ENCODE measurements at regions not wholly inside any gene's neighbourhood (a gene's known extent, or its start where the extent isn't known, plus 50 kb on each side); places are given as distances from the start of the nearest gene placed in this dataset.

GRCh38 chr16:5459863-5460262 lies 362.3 kb upstream of the EEF2KMT start:
- Histone ChIP-seq H3K9ac (ENCODE audit: low read length) (no peak overlapping the region), H3K36me3 (replicated peaks; ENCODE audit: low read depth, low read length) (no peaks in the 10 kb centered on the region), H2AFZ (ENCODE audit: low read depth, low read length) (no peak overlapping the region), H3K27ac (ENCODE audit: low read length) (no peak overlapping the region), H3K4me1 (ENCODE audit: low read length) (no peaks in the 10 kb centered on the region), H3K79me2 (ENCODE audit: low read length) (no peaks in the 10 kb centered on the region), H3K4me2 (ENCODE audit: low read length) (no peak overlapping the region), H3K9me3 (ENCODE audit: insufficient read depth, low read length) (no peaks in the 10 kb centered on the region), H4K20me1 (ENCODE audit: insufficient read depth, low read length) (no peaks in the 10 kb centered on the region), H3K27me3 (ENCODE audit: low read depth, low read length) (no peaks in the 10 kb centered on the region), H3K4me3 (ENCODE audit: low read length) (no peak overlapping the region)
- TF ChIP-seq EZH2phosphoT487 (IDR thresholded peaks at IDR 0.05; ENCODE audit: low read depth) = no peak
- no peak for TF ChIP-seq CTCF (IDR thresholded peaks at IDR 0.05; ENCODE audit: low read depth, low read length)

GRCh38 chr16:5455110-5455509 lies 357.5 kb upstream of the EEF2KMT start:
- H3K4me1 ChIP-seq (ENCODE audit: low read length) = no peaks in the 10 kb centered on the region
- no peaks in the 10 kb centered on the region for H4K20me1 ChIP-seq (ENCODE audit: insufficient read depth, low read length)
- no peaks in the 10 kb centered on the region for H3K36me3 ChIP-seq (replicated peaks; ENCODE audit: low read depth, low read length)
- H3K27me3 ChIP-seq (ENCODE audit: low read depth, low read length) = no peaks in the 10 kb centered on the region
- H3K4me3 ChIP-seq (ENCODE audit: low read length) = no peak overlapping the region
- no peak overlapping the region for H3K4me2 ChIP-seq (ENCODE audit: low read length)
- H3K9me3 ChIP-seq (ENCODE audit: insufficient read depth, low read length) = no peaks in the 10 kb centered on the region
- no peak overlapping the region for H3K27ac ChIP-seq (ENCODE audit: low read length)
- H2AFZ ChIP-seq (ENCODE audit: low read depth, low read length) = no peak overlapping the region
- no peaks in the 10 kb centered on the region for H3K79me2 ChIP-seq (ENCODE audit: low read length)
- no peak for TF ChIP-seq EZH2phosphoT487 (IDR thresholded peaks at IDR 0.05; ENCODE audit: low read depth)
- no peak for TF ChIP-seq CTCF (IDR thresholded peaks at IDR 0.05; ENCODE audit: low read depth, low read length)
- H3K9ac ChIP-seq (ENCODE audit: low read length) = no peak overlapping the region

GRCh38 chr16:5454349-5454748 lies 356.8 kb upstream of the EEF2KMT start:
- H4K20me1 ChIP-seq (ENCODE audit: insufficient read depth, low read length) = no peaks in the 10 kb centered on the region
- no peaks in the 10 kb centered on the region for H3K4me1 ChIP-seq (ENCODE audit: low read length)
- no peaks in the 10 kb centered on the region for H3K27me3 ChIP-seq (ENCODE audit: low read depth, low read length)
- H3K9ac ChIP-seq (ENCODE audit: low read length) = no peak overlapping the region
- H3K79me2 ChIP-seq (ENCODE audit: low read length) = no peaks in the 10 kb centered on the region
- H2AFZ ChIP-seq (ENCODE audit: low read depth, low read length) = no peak overlapping the region
- H3K36me3 ChIP-seq (replicated peaks; ENCODE audit: low read depth, low read length) = no peaks in the 10 kb centered on the region
- no peak overlapping the region for H3K4me3 ChIP-seq (ENCODE audit: low read length)
- H3K9me3 ChIP-seq (ENCODE audit: insufficient read depth, low read length) = no peaks in the 10 kb centered on the region
- no peak for TF ChIP-seq EZH2phosphoT487 (IDR thresholded peaks at IDR 0.05; ENCODE audit: low read depth)
- no peak for TF ChIP-seq CTCF (IDR thresholded peaks at IDR 0.05; ENCODE audit: low read depth, low read length)
- no peak overlapping the region for H3K27ac ChIP-seq (ENCODE audit: low read length)
- H3K4me2 ChIP-seq (ENCODE audit: low read length) = no peak overlapping the region

GRCh38 chr16:5451641-5452040 lies 354.0 kb upstream of the EEF2KMT start:
- no peaks in the 10 kb centered on the region for H3K36me3 ChIP-seq (replicated peaks; ENCODE audit: low read depth, low read length)
- H2AFZ ChIP-seq (ENCODE audit: low read depth, low read length) = no peak overlapping the region
- no peaks in the 10 kb centered on the region for H3K9me3 ChIP-seq (ENCODE audit: insufficient read depth, low read length)
- H3K4me2 ChIP-seq (ENCODE audit: low read length) = no peak overlapping the region
- H3K4me3 ChIP-seq (ENCODE audit: low read length) = no peak overlapping the region
- no peaks in the 10 kb centered on the region for H3K27me3 ChIP-seq (ENCODE audit: low read depth, low read length)
- no peaks in the 10 kb centered on the region for H3K79me2 ChIP-seq (ENCODE audit: low read length)
- no peak for TF ChIP-seq EZH2phosphoT487 (IDR thresholded peaks at IDR 0.05; ENCODE audit: low read depth)
- no peak for TF ChIP-seq CTCF (IDR thresholded peaks at IDR 0.05; ENCODE audit: low read depth, low read length)
- no peaks in the 10 kb centered on the region for H3K4me1 ChIP-seq (ENCODE audit: low read length)
- H4K20me1 ChIP-seq (ENCODE audit: insufficient read depth, low read length) = no peaks in the 10 kb centered on the region
- H3K27ac ChIP-seq (ENCODE audit: low read length) = no peak overlapping the region
- no peak overlapping the region for H3K9ac ChIP-seq (ENCODE audit: low read length)
